Upper lobe of left lung (tissue), 6 donors: ENCODE measurements at regions not wholly inside any gene's neighbourhood (a gene's known extent, or its start where the extent isn't known, plus 50 kb on each side); places are given as distances from the start of the nearest gene placed in this dataset.

ENCODE experiments used
- ATAC-seq, 2 donors: fragments of 200-7000 bp; cut with Tn5 transposase; one replicate each; pipeline ENCODE4 v1.9.1; 2022; ENCODE audit warnings: mild to moderate bottlenecking in 2 of 2, moderate library complexity in 2 of 2; ENCODE audit not compliant: low FRiP score in 2 of 2
- DNase-seq, 2 donors: peaks; one replicate each; pipeline ENCODE4 v3.0.0-alpha.2; 2019 to 2020
- H3K27ac ChIP-seq, 4 donors: fragments of 200-600 bp; sonication (generic); one replicate each; pipeline ENCODE4 v1.5.1; 2016 to 2019
- H3K27me3 ChIP-seq, 4 donors: fragments of 200-600 bp; sonication (generic); one replicate each; pipeline ENCODE4 v1.5.1; 2017 to 2019
- H3K36me3 ChIP-seq, 4 donors: fragments of 200-600 bp; sonication (generic); one replicate each; pipeline ENCODE4 v1.5.1; 2016 to 2019
- H3K4me1 ChIP-seq, 4 donors: fragments of 200-600 bp; sonication (generic); one replicate each; pipeline ENCODE4 v1.5.1; 2018 to 2019
- H3K4me3 ChIP-seq, 4 donors: fragments of 200-600 bp; sonication (generic); one replicate each; pipeline ENCODE4 v1.5.1; 2017 to 2019; ENCODE audit warnings: mild to moderate bottlenecking in 2 of 4, moderate library complexity in 1 of 4
- H3K9me3 ChIP-seq, 4 donors: fragments of 200-600 bp; sonication (generic); one replicate each; pipeline ENCODE4 v1.5.1; 2018 to 2019
- EP300 ChIP-seq, 4 donors: sonication (generic); formaldehyde crosslinking; IDR thresholded peaks; one replicate each; pipeline ENCODE4 v1.5.1; 2017; ENCODE audit warnings: antibody characterized with exemption in 4 of 4, control low read depth in 2 of 4
- POLR2A ChIP-seq, 4 donors: fragments of 450-650 bp; IDR thresholded peaks; one replicate each; pipeline ENCODE4 v1.5.1; 2016 to 2017; ENCODE audit warnings: antibody characterized with exemption in 4 of 4, mild to moderate bottlenecking in 2 of 4
- POLR2AphosphoS5 ChIP-seq, 2 donors: sonication (generic); formaldehyde crosslinking; IDR thresholded peaks; one replicate each; pipeline ENCODE4 v1.5.1; 2017; ENCODE audit warnings: antibody characterized with exemption in 2 of 2
- WGBS, 2 donors: methylation state at CpG; one replicate each; pipeline ENCODE4 v1.1.5; 2017 to 2018; 5-methylcytosine and 5-hydroxymethylcytosine counted together
- TF ChIP-seq, protein P1 (sequence below), 6 experiments: fragments of 450-650 bp in 4 of 6; fragments of 200-600 bp in 2 of 6; sonication (generic) in 2 of 6; IDR thresholded peaks; one replicate each; pipeline ENCODE4 v1.5.1; 2016 to 2019; ENCODE audit warnings: antibody characterized with exemption in 6 of 6
- donor health status: DM: no; HTN: no; CAD: no; lungs with moderate emphysema.
- donor health status: DM: no; HTN: yes; CAD: no; lungs with severe emphysema.

DNA sequence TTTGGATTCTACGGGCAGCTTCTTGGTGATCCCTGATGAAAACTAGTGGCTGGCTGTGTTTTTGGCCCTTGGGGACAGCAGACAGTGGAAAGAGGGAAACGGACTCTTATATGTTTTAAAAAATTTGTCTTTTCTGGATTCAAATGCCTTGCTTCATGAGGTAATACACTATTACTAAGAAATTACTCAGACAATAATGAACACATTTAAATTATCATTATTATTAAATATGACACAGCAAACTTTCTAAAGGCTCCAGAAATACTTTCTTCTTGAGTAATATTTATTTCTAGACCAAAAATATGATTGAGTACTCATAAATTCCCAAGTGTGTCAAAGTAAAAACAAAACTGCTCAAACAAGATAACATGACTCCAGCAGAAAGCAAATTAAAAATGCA lies 520.7 kb upstream of the AADAT start:
- WGBS, 2 donors: 79 to 90% methylated on average over 2 of the region's 2 CpGs
- Histone ChIP-seq H3K27me3 (no peaks in the 10 kb centered on the region), H3K9me3 (no peaks in the 10 kb centered on the region), H3K36me3 (no peaks in the 10 kb centered on the region), H3K4me1 (no peaks in the 10 kb centered on the region), H3K27ac (no peak overlapping the region), H3K4me3 (no peak overlapping the region)
- no peak for ATAC-seq
- TF ChIP-seq POLR2AphosphoS5 (IDR thresholded peaks at IDR 0.05): no peak
- TF ChIP-seq POLR2A (IDR thresholded peaks at IDR 0.05): no peak
- no peak for TF ChIP-seq EP300 (IDR thresholded peaks at IDR 0.05)
- TF ChIP-seq, protein P1, sequence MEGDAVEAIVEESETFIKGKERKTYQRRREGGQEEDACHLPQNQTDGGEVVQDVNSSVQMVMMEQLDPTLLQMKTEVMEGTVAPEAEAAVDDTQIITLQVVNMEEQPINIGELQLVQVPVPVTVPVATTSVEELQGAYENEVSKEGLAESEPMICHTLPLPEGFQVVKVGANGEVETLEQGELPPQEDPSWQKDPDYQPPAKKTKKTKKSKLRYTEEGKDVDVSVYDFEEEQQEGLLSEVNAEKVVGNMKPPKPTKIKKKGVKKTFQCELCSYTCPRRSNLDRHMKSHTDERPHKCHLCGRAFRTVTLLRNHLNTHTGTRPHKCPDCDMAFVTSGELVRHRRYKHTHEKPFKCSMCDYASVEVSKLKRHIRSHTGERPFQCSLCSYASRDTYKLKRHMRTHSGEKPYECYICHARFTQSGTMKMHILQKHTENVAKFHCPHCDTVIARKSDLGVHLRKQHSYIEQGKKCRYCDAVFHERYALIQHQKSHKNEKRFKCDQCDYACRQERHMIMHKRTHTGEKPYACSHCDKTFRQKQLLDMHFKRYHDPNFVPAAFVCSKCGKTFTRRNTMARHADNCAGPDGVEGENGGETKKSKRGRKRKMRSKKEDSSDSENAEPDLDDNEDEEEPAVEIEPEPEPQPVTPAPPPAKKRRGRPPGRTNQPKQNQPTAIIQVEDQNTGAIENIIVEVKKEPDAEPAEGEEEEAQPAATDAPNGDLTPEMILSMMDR (IDR thresholded peaks at IDR 0.05): no peak
- no peak for DNase-seq

DNA sequence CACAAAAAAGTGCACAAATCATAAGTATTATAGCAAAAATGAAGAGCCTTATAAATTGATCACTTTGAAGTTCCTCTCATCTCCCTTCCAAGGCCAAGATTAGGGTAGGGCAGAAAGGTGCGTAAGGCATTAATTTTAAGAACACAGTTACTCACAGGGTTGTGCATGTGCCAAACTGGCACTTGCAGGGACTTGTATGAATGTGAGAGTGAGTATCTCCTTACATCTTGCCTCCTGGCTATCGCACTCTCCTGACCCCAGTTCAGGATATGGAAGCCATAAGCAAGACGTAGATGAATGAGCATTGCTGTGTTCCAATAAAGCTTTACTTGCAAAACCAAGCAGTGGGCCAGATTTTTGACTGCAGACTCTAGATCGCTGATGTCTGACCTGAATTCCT lies 510.1 kb upstream of the AADAT start:
- no peak for TF ChIP-seq POLR2AphosphoS5 (IDR thresholded peaks at IDR 0.05)
- no peak for TF ChIP-seq EP300 (IDR thresholded peaks at IDR 0.05)
- no peaks in the 10 kb centered on the region for H3K4me1 ChIP-seq
- DNase-seq: no peak
- no peak overlapping the region for H3K27ac ChIP-seq
- H3K4me3 ChIP-seq: no peak overlapping the region
- no peak for ATAC-seq
- H3K9me3 ChIP-seq: no peaks in the 10 kb centered on the region
- no peaks in the 10 kb centered on the region for H3K27me3 ChIP-seq
- no peaks in the 10 kb centered on the region for H3K36me3 ChIP-seq
- WGBS, 2 donors: 85% methylated on average over 4 of the region's 4 CpGs

DNA sequence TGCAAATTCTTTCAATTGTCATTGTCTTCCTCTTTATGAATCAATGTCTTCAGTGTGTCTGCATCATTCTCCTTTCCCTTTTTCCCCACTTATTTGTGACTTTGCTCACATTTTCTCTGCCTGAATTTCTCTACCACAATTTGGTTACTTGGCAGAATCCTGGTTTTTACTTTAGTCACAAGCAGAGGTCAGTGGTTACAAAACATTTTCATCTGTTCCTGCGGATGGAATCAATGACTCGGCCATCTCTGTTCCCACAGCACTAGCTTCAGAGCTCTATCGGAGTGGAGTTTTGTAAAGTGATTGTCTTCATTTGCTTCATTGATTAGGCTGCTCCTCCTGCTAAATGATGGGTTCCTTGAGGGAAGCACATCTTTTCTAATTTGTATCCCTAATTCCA lies 501.3 kb upstream of the AADAT start:
- 88 to 91% methylated on average over 3 of the region's 3 CpGs for WGBS, 2 donors
- no peak for DNase-seq
- Histone ChIP-seq H3K36me3 (no peaks in the 10 kb centered on the region), H3K4me1 (no peaks in the 10 kb centered on the region), H3K27ac (no peak overlapping the region), H3K4me3 (no peak overlapping the region), H3K9me3 (no peaks in the 10 kb centered on the region), H3K27me3 (no peaks in the 10 kb centered on the region)
- TF ChIP-seq EP300 (IDR thresholded peaks at IDR 0.05) (no peak), POLR2A (IDR thresholded peaks at IDR 0.05) (no peak), POLR2AphosphoS5 (IDR thresholded peaks at IDR 0.05) (no peak)
- TF ChIP-seq, protein P1 (IDR thresholded peaks at IDR 0.05): no peak
- no peak for ATAC-seq

DNA sequence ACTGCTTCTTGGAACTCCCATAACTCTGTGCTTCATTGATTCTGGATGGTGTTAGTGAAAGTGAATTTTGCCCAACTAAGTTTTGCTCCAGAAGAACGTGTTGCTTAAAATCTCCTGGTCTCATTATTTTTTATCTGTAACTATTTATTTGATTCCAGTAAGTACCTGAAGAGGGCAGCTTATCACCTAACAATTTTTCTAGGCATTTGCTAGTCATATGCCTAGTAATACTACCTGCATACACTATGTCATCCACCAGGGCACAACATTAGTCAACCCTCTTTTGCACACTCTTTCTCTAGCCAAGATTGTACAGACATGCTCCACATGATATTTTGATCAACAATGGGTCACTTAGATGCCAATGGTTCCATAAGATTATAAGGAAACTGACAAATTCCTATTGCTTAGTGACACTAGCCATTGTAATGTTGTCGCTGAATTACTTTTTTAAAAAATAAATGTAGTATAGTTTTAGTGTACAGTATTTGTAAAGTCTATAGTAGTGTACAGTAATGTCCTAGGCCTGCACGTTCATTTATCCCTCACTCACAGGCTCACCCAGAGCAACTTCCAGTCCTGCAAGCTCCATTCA lies 499.9 kb upstream of the AADAT start:
- H3K27ac ChIP-seq: no peak overlapping the region
- ATAC-seq: no peak
- H3K27me3 ChIP-seq: no peaks in the 10 kb centered on the region
- no peaks in the 10 kb centered on the region for H3K4me1 ChIP-seq
- no peaks in the 10 kb centered on the region for H3K36me3 ChIP-seq
- H3K9me3 ChIP-seq: no peaks in the 10 kb centered on the region
- DNase-seq: no peak
- TF ChIP-seq, protein P1 (IDR thresholded peaks at IDR 0.05): no peak
- TF ChIP-seq EP300 (IDR thresholded peaks at IDR 0.05) (no peak), POLR2AphosphoS5 (IDR thresholded peaks at IDR 0.05) (no peak), POLR2A (IDR thresholded peaks at IDR 0.05) (no peak)
- 67 to 68% methylated on average over 3 of the region's 3 CpGs for WGBS, 2 donors
- no peak overlapping the region for H3K4me3 ChIP-seq

DNA sequence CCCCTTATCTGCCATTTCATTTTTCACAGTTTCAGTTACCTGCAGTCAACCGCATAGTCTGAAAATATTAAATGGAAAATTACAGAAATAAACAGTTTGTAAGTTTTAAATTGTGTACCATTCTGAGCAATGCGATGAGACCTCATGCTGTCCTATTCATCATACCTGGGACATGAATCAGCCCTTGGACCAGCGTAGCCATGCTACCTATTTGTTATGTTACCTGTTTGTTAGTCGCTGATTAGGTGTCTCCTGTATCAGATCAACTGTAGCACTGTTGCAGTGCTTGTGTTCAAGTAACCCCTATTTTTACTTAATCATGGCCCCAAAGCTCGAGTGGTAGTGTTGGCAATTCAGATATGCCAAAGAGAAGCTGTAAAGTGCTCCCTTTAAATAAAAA lies 492.2 kb upstream of the AADAT start:
- 81 to 83% methylated on average over 5 of the region's 5 CpGs for WGBS, 2 donors
- TF ChIP-seq EP300 (IDR thresholded peaks at IDR 0.05) (no peak), POLR2A (IDR thresholded peaks at IDR 0.05) (no peak), POLR2AphosphoS5 (IDR thresholded peaks at IDR 0.05) (no peak)
- TF ChIP-seq, protein P1 (IDR thresholded peaks at IDR 0.05): no peak
- no peak for DNase-seq
- H3K27ac ChIP-seq: no peak overlapping the region
- no peaks in the 10 kb centered on the region for H3K27me3 ChIP-seq
- no peak overlapping the region for H3K4me3 ChIP-seq
- H3K9me3 ChIP-seq: peaks cover 0 to 5% (median 0%) of the 10 kb centered on the region in 4 donors
- no peak for ATAC-seq
- H3K4me1 ChIP-seq: no peaks in the 10 kb centered on the region
- no peaks in the 10 kb centered on the region for H3K36me3 ChIP-seq
